Neural cell (in vitro differentiated cells): ENCODE measurements at regions not wholly inside any gene's neighbourhood (a gene's known extent, or its start where the extent isn't known, plus 50 kb on each side); places are given as distances from the start of the nearest gene placed in this dataset.

ENCODE experiments used
- CTCF ChIP-seq: fragments of 450-650 bp; IDR thresholded peaks from 2 replicates; pipeline ENCODE4 v1.5.1; 2014; ENCODE audit warnings: antibody characterized with exemption, mild to moderate bottlenecking, moderate library complexity; ENCODE audit not compliant: poor library complexity, severe bottlenecking
- EP300 ChIP-seq: fragments of 450-650 bp; conservative IDR thresholded peaks from 2 replicates; pipeline ENCODE4 v1.6.1; 2014; ENCODE audit warnings: antibody characterized with exemption, mild to moderate bottlenecking, moderate library complexity; ENCODE audit not compliant: poor library complexity, severe bottlenecking
- POLR2AphosphoS5 ChIP-seq: IDR thresholded peaks from 2 replicates; pipeline ENCODE4 v1.6.1; 2012
- RAD21 ChIP-seq: fragments of 450-650 bp; conservative IDR thresholded peaks from 2 replicates; pipeline ENCODE4 v1.6.1; 2014; ENCODE audit warnings: antibody characterized with exemption, mild to moderate bottlenecking, moderate library complexity
- REST ChIP-seq: IDR thresholded peaks from 2 replicates; pipeline ENCODE4 v1.6.1; 2012; ENCODE audit warnings: borderline replicate concordance
- SMC3 ChIP-seq: fragments of 450-650 bp; conservative IDR thresholded peaks from 2 replicates; pipeline ENCODE4 v1.6.1; 2014; ENCODE audit warnings: antibody characterized with exemption, mild to moderate bottlenecking, moderate library complexity; ENCODE audit not compliant: poor library complexity
- TAF1 ChIP-seq: IDR thresholded peaks from 2 replicates; pipeline ENCODE4 v1.6.1; 2012; ENCODE audit warnings: low read depth

GRCh38 chr11:97033178-97033577 is 643.4 kb downstream of the JRKL start:
- TF ChIP-seq CTCF, result no peak
- no peak for TF ChIP-seq POLR2AphosphoS5
- no peak for TF ChIP-seq TAF1
- no peak for TF ChIP-seq EP300
- TF ChIP-seq REST, result no peak
- TF ChIP-seq RAD21, result no peak
- TF ChIP-seq SMC3, result no peak
